ENCODE measurements at regions not wholly inside any gene's neighbourhood (a gene's known extent, or its start where the extent isn't known, plus 50 kb on each side); places are given as distances from the start of the nearest gene placed in this dataset.

DNA sequence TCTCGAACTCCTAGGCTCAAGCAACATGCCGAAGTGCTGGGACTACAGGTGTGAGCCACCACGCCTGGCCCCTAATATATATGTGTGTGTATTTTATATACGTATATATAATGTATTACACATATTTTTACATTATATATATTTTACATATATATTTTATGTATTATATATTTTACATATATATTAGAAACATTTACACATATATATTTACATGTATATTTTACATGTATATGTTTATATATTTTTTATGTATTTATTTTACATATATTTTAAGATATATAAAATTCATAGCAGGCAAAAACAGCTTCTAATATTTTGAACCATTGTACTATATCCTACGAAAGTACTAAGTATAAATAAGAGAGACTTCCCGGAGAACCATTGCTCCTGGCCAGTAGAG, 455.1 kb downstream of the XYLT1 start:
- TF ChIP-seq ZNF396 (CRISPR knock-in tag; IDR thresholded peaks at IDR 0.05; ENCODE audit: borderline replicate concordance) (no peak), HMGA2 (CRISPR knock-in tag; IDR thresholded peaks at IDR 0.05) (peak; percentile 95)
- TF ChIP-seq, protein P1, sequence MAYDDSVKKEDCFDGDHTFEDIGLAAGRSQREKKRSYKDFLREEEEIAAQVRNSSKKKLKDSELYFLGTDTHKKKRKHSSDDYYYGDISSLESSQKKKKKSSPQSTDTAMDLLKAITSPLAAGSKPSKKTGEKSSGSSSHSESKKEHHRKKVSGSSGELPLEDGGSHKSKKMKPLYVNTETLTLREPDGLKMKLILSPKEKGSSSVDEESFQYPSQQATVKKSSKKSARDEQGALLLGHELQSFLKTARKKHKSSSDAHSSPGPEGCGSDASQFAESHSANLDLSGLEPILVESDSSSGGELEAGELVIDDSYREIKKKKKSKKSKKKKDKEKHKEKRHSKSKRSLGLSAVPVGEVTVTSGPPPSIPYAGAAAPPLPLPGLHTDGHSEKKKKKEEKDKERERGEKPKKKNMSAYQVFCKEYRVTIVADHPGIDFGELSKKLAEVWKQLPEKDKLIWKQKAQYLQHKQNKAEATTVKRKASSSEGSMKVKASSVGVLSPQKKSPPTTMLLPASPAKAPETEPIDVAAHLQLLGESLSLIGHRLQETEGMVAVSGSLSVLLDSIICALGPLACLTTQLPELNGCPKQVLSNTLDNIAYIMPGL (CRISPR knock-in tag; IDR thresholded peaks at IDR 0.05), result no peak
- TF ChIP-seq, protein P2, sequence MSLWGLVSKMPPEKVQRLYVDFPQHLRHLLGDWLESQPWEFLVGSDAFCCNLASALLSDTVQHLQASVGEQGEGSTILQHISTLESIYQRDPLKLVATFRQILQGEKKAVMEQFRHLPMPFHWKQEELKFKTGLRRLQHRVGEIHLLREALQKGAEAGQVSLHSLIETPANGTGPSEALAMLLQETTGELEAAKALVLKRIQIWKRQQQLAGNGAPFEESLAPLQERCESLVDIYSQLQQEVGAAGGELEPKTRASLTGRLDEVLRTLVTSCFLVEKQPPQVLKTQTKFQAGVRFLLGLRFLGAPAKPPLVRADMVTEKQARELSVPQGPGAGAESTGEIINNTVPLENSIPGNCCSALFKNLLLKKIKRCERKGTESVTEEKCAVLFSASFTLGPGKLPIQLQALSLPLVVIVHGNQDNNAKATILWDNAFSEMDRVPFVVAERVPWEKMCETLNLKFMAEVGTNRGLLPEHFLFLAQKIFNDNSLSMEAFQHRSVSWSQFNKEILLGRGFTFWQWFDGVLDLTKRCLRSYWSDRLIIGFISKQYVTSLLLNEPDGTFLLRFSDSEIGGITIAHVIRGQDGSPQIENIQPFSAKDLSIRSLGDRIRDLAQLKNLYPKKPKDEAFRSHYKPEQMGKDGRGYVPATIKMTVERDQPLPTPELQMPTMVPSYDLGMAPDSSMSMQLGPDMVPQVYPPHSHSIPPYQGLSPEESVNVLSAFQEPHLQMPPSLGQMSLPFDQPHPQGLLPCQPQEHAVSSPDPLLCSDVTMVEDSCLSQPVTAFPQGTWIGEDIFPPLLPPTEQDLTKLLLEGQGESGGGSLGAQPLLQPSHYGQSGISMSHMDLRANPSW (CRISPR knock-in tag; conservative IDR thresholded peaks at IDR 0.05; ENCODE audit: low read depth), result no peak
- TF ChIP-seq, protein P3, sequence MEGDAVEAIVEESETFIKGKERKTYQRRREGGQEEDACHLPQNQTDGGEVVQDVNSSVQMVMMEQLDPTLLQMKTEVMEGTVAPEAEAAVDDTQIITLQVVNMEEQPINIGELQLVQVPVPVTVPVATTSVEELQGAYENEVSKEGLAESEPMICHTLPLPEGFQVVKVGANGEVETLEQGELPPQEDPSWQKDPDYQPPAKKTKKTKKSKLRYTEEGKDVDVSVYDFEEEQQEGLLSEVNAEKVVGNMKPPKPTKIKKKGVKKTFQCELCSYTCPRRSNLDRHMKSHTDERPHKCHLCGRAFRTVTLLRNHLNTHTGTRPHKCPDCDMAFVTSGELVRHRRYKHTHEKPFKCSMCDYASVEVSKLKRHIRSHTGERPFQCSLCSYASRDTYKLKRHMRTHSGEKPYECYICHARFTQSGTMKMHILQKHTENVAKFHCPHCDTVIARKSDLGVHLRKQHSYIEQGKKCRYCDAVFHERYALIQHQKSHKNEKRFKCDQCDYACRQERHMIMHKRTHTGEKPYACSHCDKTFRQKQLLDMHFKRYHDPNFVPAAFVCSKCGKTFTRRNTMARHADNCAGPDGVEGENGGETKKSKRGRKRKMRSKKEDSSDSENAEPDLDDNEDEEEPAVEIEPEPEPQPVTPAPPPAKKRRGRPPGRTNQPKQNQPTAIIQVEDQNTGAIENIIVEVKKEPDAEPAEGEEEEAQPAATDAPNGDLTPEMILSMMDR (IDR thresholded peaks at IDR 0.05), result no peak
- TF ChIP-seq, protein P4, sequence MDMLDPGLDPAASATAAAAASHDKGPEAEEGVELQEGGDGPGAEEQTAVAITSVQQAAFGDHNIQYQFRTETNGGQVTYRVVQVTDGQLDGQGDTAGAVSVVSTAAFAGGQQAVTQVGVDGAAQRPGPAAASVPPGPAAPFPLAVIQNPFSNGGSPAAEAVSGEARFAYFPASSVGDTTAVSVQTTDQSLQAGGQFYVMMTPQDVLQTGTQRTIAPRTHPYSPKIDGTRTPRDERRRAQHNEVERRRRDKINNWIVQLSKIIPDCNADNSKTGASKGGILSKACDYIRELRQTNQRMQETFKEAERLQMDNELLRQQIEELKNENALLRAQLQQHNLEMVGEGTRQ (CRISPR knock-in tag; IDR thresholded peaks at IDR 0.05), result no peak
- DNase-seq (ENCODE audit: low spot score), result no peak
- peaks cover 15% of the 10 kb centered on the region for H3K9me3 Mint-ChIP-seq
- H3K27ac Mint-ChIP-seq, result no peak overlapping the region
- CTCF ChIA-PET, result interaction anchor here (1.0 to 1.1 kb wide), 2 partner anchors 29 to 154 kb away, joined by 3 read pairs; no protein-coding TSS in a partner anchor
- H3K4me1 Mint-ChIP-seq, result no peaks in the 10 kb centered on the region
- no peaks in the 10 kb centered on the region; the same call in 1 of the 2 replicates for H3K36me3 Mint-ChIP-seq
- no peaks in the 10 kb centered on the region for H3K27me3 Mint-ChIP-seq (ENCODE audit: low read depth)
- POLR2A ChIA-PET, result no interaction called here
- no peak for ATAC-seq
- no peak overlapping the region for H3K4me3 Mint-ChIP-seq

DNA sequence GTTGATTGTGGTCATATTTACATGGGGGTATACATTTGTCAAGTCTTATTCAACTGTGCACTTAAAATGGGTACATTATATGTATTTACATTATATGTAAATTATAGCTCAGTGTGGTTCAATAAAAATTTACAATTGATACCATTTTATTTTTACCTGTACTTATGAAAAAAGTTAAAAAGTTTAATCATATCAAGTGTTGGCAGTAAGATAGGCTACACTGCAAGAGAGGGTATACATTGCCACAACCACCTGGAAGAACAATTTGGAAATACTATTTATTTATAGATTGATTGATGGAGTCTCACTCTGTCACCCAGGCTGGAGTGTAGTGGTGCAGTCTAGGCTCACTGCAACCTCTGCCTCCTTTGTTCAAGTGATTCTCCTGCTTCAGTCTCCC, 453.3 kb downstream of the XYLT1 start:
- Mint-ChIP-seq H3K9me3 (peaks cover 9% of the 10 kb centered on the region; the same call in 1 of the 2 replicates), H3K4me1 (no peaks in the 10 kb centered on the region), H3K4me3 (no peak overlapping the region), H3K36me3 (no peaks in the 10 kb centered on the region), H3K27ac (no peak overlapping the region), H3K27me3 (ENCODE audit: low read depth) (no peaks in the 10 kb centered on the region)
- TF ChIP-seq NFATC4 (CRISPR knock-in tag; IDR thresholded peaks at IDR 0.05), result no peak
- DNase-seq (ENCODE audit: low spot score), result no peak
- ATAC-seq, result no peak
- POLR2A ChIA-PET, result no interaction called here
- CTCF ChIA-PET, result no interaction called here

DNA sequence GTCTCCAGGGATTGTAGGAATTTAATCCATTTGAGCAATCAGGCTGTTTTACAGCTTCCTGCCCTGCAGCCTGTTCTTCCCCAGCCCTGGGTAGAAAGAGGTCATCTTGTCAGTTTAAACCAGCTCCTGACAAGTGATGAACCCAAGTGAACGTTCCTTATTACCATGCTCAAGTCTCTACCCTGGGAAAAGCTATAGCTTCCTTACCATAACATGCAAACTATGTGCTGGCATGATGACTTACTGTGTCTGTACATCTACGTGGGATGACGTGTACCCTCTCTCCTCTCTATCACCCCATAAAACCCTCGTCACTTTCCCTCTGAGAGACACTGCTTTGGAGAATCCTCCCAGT, 452.2 kb downstream of the XYLT1 start:
- CTCF ChIA-PET, result interaction anchor here (0.6 kb wide), 1 partner anchor 110 kb away, joined by 3 read pairs; no protein-coding TSS in a partner anchor
- no peaks in the 10 kb centered on the region for H3K27me3 Mint-ChIP-seq (ENCODE audit: low read depth)
- POLR2A ChIA-PET, result no interaction called here

More for the DNA sequence above, 452.2 kb downstream of the XYLT1 start:
- no peak for ATAC-seq
- Mint-ChIP-seq H3K27ac (no peak overlapping the region), H3K36me3 (no peaks in the 10 kb centered on the region), H3K9me3 (peaks cover 9% of the 10 kb centered on the region; the same call in 1 of the 2 replicates), H3K4me1 (no peaks in the 10 kb centered on the region), H3K4me3 (no peak overlapping the region)
- no peak for DNase-seq (ENCODE audit: low spot score)
- TF ChIP-seq, protein P5, sequence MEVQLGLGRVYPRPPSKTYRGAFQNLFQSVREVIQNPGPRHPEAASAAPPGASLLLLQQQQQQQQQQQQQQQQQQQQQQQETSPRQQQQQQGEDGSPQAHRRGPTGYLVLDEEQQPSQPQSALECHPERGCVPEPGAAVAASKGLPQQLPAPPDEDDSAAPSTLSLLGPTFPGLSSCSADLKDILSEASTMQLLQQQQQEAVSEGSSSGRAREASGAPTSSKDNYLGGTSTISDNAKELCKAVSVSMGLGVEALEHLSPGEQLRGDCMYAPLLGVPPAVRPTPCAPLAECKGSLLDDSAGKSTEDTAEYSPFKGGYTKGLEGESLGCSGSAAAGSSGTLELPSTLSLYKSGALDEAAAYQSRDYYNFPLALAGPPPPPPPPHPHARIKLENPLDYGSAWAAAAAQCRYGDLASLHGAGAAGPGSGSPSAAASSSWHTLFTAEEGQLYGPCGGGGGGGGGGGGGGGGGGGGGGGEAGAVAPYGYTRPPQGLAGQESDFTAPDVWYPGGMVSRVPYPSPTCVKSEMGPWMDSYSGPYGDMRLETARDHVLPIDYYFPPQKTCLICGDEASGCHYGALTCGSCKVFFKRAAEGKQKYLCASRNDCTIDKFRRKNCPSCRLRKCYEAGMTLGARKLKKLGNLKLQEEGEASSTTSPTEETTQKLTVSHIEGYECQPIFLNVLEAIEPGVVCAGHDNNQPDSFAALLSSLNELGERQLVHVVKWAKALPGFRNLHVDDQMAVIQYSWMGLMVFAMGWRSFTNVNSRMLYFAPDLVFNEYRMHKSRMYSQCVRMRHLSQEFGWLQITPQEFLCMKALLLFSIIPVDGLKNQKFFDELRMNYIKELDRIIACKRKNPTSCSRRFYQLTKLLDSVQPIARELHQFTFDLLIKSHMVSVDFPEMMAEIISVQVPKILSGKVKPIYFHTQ (CRISPR knock-in tag; IDR thresholded peaks at IDR 0.05), result no peak
- no peak for TF ChIP-seq TP53 (CRISPR knock-in tag; IDR thresholded peaks at IDR 0.05)
- TF ChIP-seq, protein P6, sequence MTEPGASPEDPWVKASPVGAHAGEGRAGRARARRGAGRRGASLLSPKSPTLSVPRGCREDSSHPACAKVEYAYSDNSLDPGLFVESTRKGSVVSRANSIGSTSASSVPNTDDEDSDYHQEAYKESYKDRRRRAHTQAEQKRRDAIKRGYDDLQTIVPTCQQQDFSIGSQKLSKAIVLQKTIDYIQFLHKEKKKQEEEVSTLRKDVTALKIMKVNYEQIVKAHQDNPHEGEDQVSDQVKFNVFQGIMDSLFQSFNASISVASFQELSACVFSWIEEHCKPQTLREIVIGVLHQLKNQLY (CRISPR knock-in tag; IDR thresholded peaks at IDR 0.05), result no peak
- TF ChIP-seq ETV6 (CRISPR knock-in tag; IDR thresholded peaks at IDR 0.05), result no peak
- TF ChIP-seq, protein P7, sequence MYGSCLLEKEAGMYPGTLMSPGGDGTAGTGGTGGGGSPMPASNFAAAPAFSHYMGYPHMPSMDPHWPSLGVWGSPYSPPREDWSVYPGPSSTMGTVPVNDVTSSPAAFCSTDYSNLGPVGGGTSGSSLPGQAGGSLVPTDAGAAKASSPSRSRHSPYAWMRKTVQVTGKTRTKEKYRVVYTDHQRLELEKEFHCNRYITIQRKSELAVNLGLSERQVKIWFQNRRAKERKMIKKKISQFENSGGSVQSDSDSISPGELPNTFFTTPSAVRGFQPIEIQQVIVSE (CRISPR knock-in tag; IDR thresholded peaks at IDR 0.05; ENCODE audit: borderline replicate concordance), result no peak
- TF ChIP-seq, protein P8, sequence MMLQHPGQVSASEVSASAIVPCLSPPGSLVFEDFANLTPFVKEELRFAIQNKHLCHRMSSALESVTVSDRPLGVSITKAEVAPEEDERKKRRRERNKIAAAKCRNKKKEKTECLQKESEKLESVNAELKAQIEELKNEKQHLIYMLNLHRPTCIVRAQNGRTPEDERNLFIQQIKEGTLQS (CRISPR knock-in tag; conservative IDR thresholded peaks at IDR 0.05), result no peak
- no peak for TF ChIP-seq SMAD3 (CRISPR knock-in tag; IDR thresholded peaks at IDR 0.05; ENCODE audit: borderline replicate concordance)
- TF ChIP-seq, protein P4 (CRISPR knock-in tag; IDR thresholded peaks at IDR 0.05), result no peak
- no peak for TF ChIP-seq ZNF671 (CRISPR knock-in tag; IDR thresholded peaks at IDR 0.05)
- TF ChIP-seq, protein P9, sequence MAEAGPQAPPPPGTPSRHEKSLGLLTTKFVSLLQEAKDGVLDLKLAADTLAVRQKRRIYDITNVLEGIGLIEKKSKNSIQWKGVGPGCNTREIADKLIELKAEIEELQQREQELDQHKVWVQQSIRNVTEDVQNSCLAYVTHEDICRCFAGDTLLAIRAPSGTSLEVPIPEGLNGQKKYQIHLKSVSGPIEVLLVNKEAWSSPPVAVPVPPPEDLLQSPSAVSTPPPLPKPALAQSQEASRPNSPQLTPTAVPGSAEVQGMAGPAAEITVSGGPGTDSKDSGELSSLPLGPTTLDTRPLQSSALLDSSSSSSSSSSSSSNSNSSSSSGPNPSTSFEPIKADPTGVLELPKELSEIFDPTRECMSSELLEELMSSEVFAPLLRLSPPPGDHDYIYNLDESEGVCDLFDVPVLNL (CRISPR knock-in tag; IDR thresholded peaks at IDR 0.05; ENCODE audit: borderline replicate concordance, low read depth), result no peak
- TF ChIP-seq JAZF1 (CRISPR knock-in tag; IDR thresholded peaks at IDR 0.05), result no peak

Data from WTC11 (cell line).